ENCODE measurements at regions not wholly inside any gene's neighbourhood (a gene's known extent, or its start where the extent isn't known, plus 50 kb on each side); places are given as distances from the start of the nearest gene placed in this dataset.

GRCh38 chr7:17700138-17700537, 240.2 kb downstream of the SNX13 start:
- Histone ChIP-seq H4K20me1 (ENCODE audit: insufficient read depth) (no peaks in the 10 kb centered on the region), H3K27me3 (ENCODE audit: insufficient read depth, low read depth) (no peaks in the 10 kb centered on the region), H3K4me2 (no peak overlapping the region), H3K36me3 (ENCODE audit: low read depth) (no peaks in the 10 kb centered on the region), H3K4me3 (no peak overlapping the region), H3K9me3 (ENCODE audit: insufficient read depth, low read depth) (peaks cover 33% of the 10 kb centered on the region), H3K4me1 (replicated peaks; ENCODE audit: insufficient read depth) (peaks cover 19% of the 10 kb centered on the region), H3F3A (ENCODE audit: insufficient read depth, low read depth) (peaks cover 17% of the 10 kb centered on the region), H3K9me2 (ENCODE audit: insufficient read depth) (no peaks in the 10 kb centered on the region), H3K27ac (no peak overlapping the region), H3K79me2 (ENCODE audit: low read depth) (no peaks in the 10 kb centered on the region), H2AFZ (no peak overlapping the region)
- no TSS peak for BruUV-seq (replicated peaks)
- ChIA-PET POLR2A (ENCODE audit: unreplicated experiment) (no interaction called here), CTCF (no interaction called here)
- TF ChIP-seq CTCF (conservative IDR thresholded peaks at IDR 0.05) (no peak), EZH2 (IDR thresholded peaks at IDR 0.05; ENCODE audit: low read depth) (no peak)
- DNase-seq, result no peak
- intact Hi-C loops (cut with micrococcal nuclease; ENCODE audit: unreplicated experiment), result loop anchor here (10.0 kb wide), 1 partner anchor 245 kb away; the partner anchor contains the start of gene SNX13

GRCh38 chr7:17706275-17706674, 234.0 kb downstream of the SNX13 start:
- no peaks in the 10 kb centered on the region for H4K20me1 ChIP-seq (ENCODE audit: insufficient read depth)
- DNase-seq, result no peak
- no peak overlapping the region for H3K27ac ChIP-seq
- H3K4me2 ChIP-seq, result peak overlapping the region; percentile 20; the same call in 1 of the 2 replicates
- TF ChIP-seq CTCF (conservative IDR thresholded peaks at IDR 0.05) (no peak), EZH2 (IDR thresholded peaks at IDR 0.05; ENCODE audit: low read depth) (no peak)
- H3F3A ChIP-seq (ENCODE audit: insufficient read depth, low read depth), result no peaks in the 10 kb centered on the region
- 0 out of 2 replicates have a peak, but pooled peaks cover 4% of the 10 kb centered on the region for H3K9me3 ChIP-seq (ENCODE audit: insufficient read depth, low read depth)
- H3K4me3 ChIP-seq, result no peak overlapping the region
- peak overlapping the region; percentile 41; the same call in 1 of the 2 replicates for H2AFZ ChIP-seq
- ChIA-PET CTCF (interaction anchor here (0.5 to 1.1 kb wide), 7 partner anchors 54 to 1212 kb away, joined by 3 to 12 read pairs (median 3); no protein-coding TSS in a partner anchor), POLR2A (ENCODE audit: unreplicated experiment) (interaction anchor here (0.6 kb wide), 3 partner anchors 66 to 802 kb away, joined by 3 to 4 read pairs (median 3); no protein-coding TSS in a partner anchor)
- no peaks in the 10 kb centered on the region for H3K36me3 ChIP-seq (ENCODE audit: low read depth)
- no peaks in the 10 kb centered on the region for H3K4me1 ChIP-seq (replicated peaks; ENCODE audit: insufficient read depth)
- intact Hi-C loops (cut with micrococcal nuclease; ENCODE audit: unreplicated experiment), result loop anchor here (1.0 to 10.0 kb wide), 3 partner anchors 61 to 639 kb away; partner anchors contain the start of gene SNX13
- BruUV-seq (replicated peaks), result no TSS peak
- no peaks in the 10 kb centered on the region for H3K9me2 ChIP-seq (ENCODE audit: insufficient read depth)
- H3K27me3 ChIP-seq (ENCODE audit: insufficient read depth, low read depth), result no peaks in the 10 kb centered on the region
- H3K79me2 ChIP-seq (ENCODE audit: low read depth), result no peaks in the 10 kb centered on the region

- H3K79me2 ChIP-seq (ENCODE audit: low read depth), result no peaks in the 10 kb centered on the region
- H3K9me3 ChIP-seq (ENCODE audit: insufficient read depth, low read depth), result no peaks in the 10 kb centered on the region
- no peak overlapping the region for H3K27ac ChIP-seq
- DNase-seq, result peak; percentile 52 to 61
- H3F3A ChIP-seq (ENCODE audit: insufficient read depth, low read depth), result no peaks in the 10 kb centered on the region
- H3K9me2 ChIP-seq (ENCODE audit: insufficient read depth), result no peaks in the 10 kb centered on the region
- H3K4me1 ChIP-seq (replicated peaks; ENCODE audit: insufficient read depth), result no peaks in the 10 kb centered on the region
- H4K20me1 ChIP-seq (ENCODE audit: insufficient read depth), result no peaks in the 10 kb centered on the region
- peak overlapping the region; percentile 41; the same call in 1 of the 2 replicates for H2AFZ ChIP-seq
- H3K4me3 ChIP-seq, result no peak overlapping the region
- CTCF ChIA-PET, result interaction anchor here (0.5 to 1.1 kb wide), 8 partner anchors 54 to 1212 kb away, joined by 3 to 12 read pairs (median 3); no protein-coding TSS in a partner anchor
- POLR2A ChIA-PET (ENCODE audit: unreplicated experiment), result interaction anchor here (0.6 kb wide), 2 partner anchors 65 to 802 kb away, joined by 3 to 4 read pairs; no protein-coding TSS in a partner anchor
- no peaks in the 10 kb centered on the region for H3K36me3 ChIP-seq (ENCODE audit: low read depth)
- no peaks in the 10 kb centered on the region for H3K27me3 ChIP-seq (ENCODE audit: insufficient read depth, low read depth)
- intact Hi-C loops (cut with micrococcal nuclease; ENCODE audit: unreplicated experiment), result loop anchor here (1.0 to 10.0 kb wide), 3 partner anchors 61 to 639 kb away; partner anchors contain the start of gene SNX13
- TF ChIP-seq EZH2 (IDR thresholded peaks at IDR 0.05; ENCODE audit: low read depth) (no peak), CTCF (conservative IDR thresholded peaks at IDR 0.05) (peak; percentile 92)
- H3K4me2 ChIP-seq, result peak overlapping the region; percentile 20; the same call in 1 of the 2 replicates
- BruUV-seq (replicated peaks), result no TSS peak
Measured at GRCh38 chr7:17706734-17707133, 233.6 kb downstream of the SNX13 start.

Measured in PC-9 (cell line).